K562 (cell line): ENCODE measurements at regions not wholly inside any gene's neighbourhood (a gene's known extent, or its start where the extent isn't known, plus 50 kb on each side); places are given as distances from the start of the nearest gene placed in this dataset.

Experiments used
- ATAC-seq: fragments of 200-7000 bp; cut with Tn5 transposase; 3 replicates; pipeline ENCODE4 v1.9.1; 2020; ENCODE audit warnings: moderate library complexity
- BruUV-seq: library from RNA; stranded (reverse); fragments of 400-500 nt; replicated peaks from 2 replicates; lab custom pipeline; 2021; lab: Mats Ljungman, UMichigan
- CTCF ChIA-PET: fragments of 300-600 bp; formaldehyde crosslinking; extraction: SDS; loops from one replicate; lab custom pipeline; 2021; ENCODE audit warnings: low intra/inter-chr PET ratio; lab: Yijun Ruan, JAX
- POLR2A ChIA-PET: fragments of 300-600, 350-650 bp; sonication (Branson Sonifier 250); formaldehyde crosslinking; extraction: SDS; loops from one replicate; lab custom pipeline; 2021; ENCODE audit warnings: antibody characterized with exemption, inconsistent platforms; lab: Yijun Ruan, JAX
- DNase-seq, 4 experiments: peaks; one replicate each; pipeline versions ENCODE4 v3.0.0 to v3.0.0-alpha.2; 2011 to 2018; ENCODE audit warnings: low spot score in 3 of 4, mixed read lengths in 3 of 4; ENCODE audit errors: extremely low read depth in 1 of 4
- FAIRE-seq: peaks from 2 replicates; lab custom pipeline; 2011; peaks lifted over from hg19 to GRCh38; lab: Jason Lieb, UNC
- H2AFZ ChIP-seq: 2 replicates; pipeline ENCODE4 v1.6.0; 2011; ENCODE audit warnings: low read depth, low read length, control low read depth, inconsistent platforms
- H3K27ac ChIP-seq: fragments of 200-600 bp; 3 replicates; pipeline ENCODE4 v1.8.0; 2011; ENCODE audit warnings: low read depth, mild to moderate bottlenecking, control low read depth, inconsistent platforms, low read length, moderate library complexity, mixed read lengths; ENCODE audit errors: extremely low read depth
- H3K27me3 ChIP-seq, 2 experiments: fragments of 300-600 bp in 1 of 2; 2 replicates in 1 of 2; 3 replicates in 1 of 2; pipeline versions ENCODE4 v1.6.0 to v1.8.0; 2011; ENCODE audit warnings: inconsistent platforms in 2 of 2, low read length in 2 of 2, mild to moderate bottlenecking in 1 of 2, mixed read lengths in 1 of 2, moderate library complexity in 1 of 2; ENCODE audit not compliant: control insufficient read depth in 2 of 2, insufficient read depth in 2 of 2
- H3K36me3 ChIP-seq: fragments of 300-600 bp; 3 replicates; pipeline ENCODE4 v1.8.0; 2011; ENCODE audit warnings: mild to moderate bottlenecking, low read length, inconsistent platforms; ENCODE audit not compliant: control insufficient read depth, insufficient read depth
- H3K4me1 ChIP-seq, 2 experiments: fragments of 200-600 bp in 1 of 2; replicated peaks in 1 of 2; 2 replicates in 1 of 2; 3 replicates in 1 of 2; pipeline versions ENCODE4 v1.5.1 to v1.8.0; 2011; ENCODE audit warnings: inconsistent platforms in 2 of 2, low read length in 2 of 2, mild to moderate bottlenecking in 1 of 2, mixed read lengths in 1 of 2, moderate library complexity in 1 of 2; ENCODE audit not compliant: control insufficient read depth in 2 of 2, insufficient read depth in 2 of 2
- H3K4me2 ChIP-seq: 2 replicates; pipeline ENCODE4 v1.6.1; 2011; ENCODE audit warnings: low read length, control low read depth, inconsistent platforms, mixed read lengths; ENCODE audit not compliant: insufficient read depth
- H3K4me3 ChIP-seq: fragments of 200-600 bp; sonication (generic), shearing (Covaris generic); 2 replicates; pipeline ENCODE4 v1.5.1; 2016; ENCODE audit warnings: control low read depth, inconsistent platforms
- H3K79me2 ChIP-seq: fragments of 200-600 bp; 3 replicates; pipeline ENCODE4 v1.8.0; 2011; ENCODE audit warnings: low read length, inconsistent platforms; ENCODE audit not compliant: control insufficient read depth, insufficient read depth
- H3K9ac ChIP-seq, 2 experiments: 2 replicates each; pipeline versions ENCODE4 v1.6.0 to v1.6.1; 2011; ENCODE audit warnings: low read depth in 2 of 2, low read length in 2 of 2, control low read depth in 1 of 2, inconsistent platforms in 1 of 2, mild to moderate bottlenecking in 1 of 2, mixed read lengths in 1 of 2; ENCODE audit not compliant: insufficient read depth in 1 of 2
- H3K9me1 ChIP-seq: one replicate; pipeline ENCODE4 v1.6.0; 2011; ENCODE audit warnings: inconsistent platforms, mild to moderate bottlenecking, low read length, moderate library complexity; ENCODE audit not compliant: control insufficient read depth, insufficient read depth
- H3K9me3 ChIP-seq: replicated peaks from 2 replicates; pipeline ENCODE4 v1.5.1; 2011; ENCODE audit warnings: low read depth, low read length, inconsistent platforms; ENCODE audit not compliant: control insufficient read depth, insufficient read depth
- H4K20me1 ChIP-seq: replicated peaks from 2 replicates; pipeline ENCODE4 v1.6.1; 2011; ENCODE audit warnings: low read length, inconsistent platforms, mixed read lengths; ENCODE audit not compliant: control insufficient read depth, insufficient read depth
- ATF7 ChIP-seq: fragments of 450-650 bp; IDR thresholded peaks from 2 replicates; pipeline ENCODE4 v1.7.1; 2014; ENCODE audit warnings: mild to moderate bottlenecking, moderate library complexity
- CREM ChIP-seq: IDR thresholded peaks from 2 replicates; pipeline ENCODE4 v1.6.1; 2014; ENCODE audit warnings: antibody characterized with exemption, low read depth
- DMBX1 ChIP-seq: fragments of 250-450 bp; sonication (Bioruptor Pico); IDR thresholded peaks from 2 replicates; pipeline ENCODE4 v1.8.0; 2022; ENCODE audit warnings: inconsistent platforms, mild to moderate bottlenecking, moderate library complexity, borderline replicate concordance
- FOXM1 ChIP-seq, 2 experiments: fragments of 450-650 bp in 1 of 2; sonication (generic) in 1 of 2; formaldehyde crosslinking in 1 of 2; IDR thresholded peaks; 2 replicates each; pipeline versions ENCODE4 v1.6.1 to v1.9.0; 2017 to 2022; ENCODE audit warnings: low read depth in 2 of 2, mild to moderate bottlenecking in 2 of 2, missing genetic modification reagents in 1 of 2, moderate library complexity in 1 of 2
- HDAC2 ChIP-seq: fragments of 450-650 bp; IDR thresholded peaks from 2 replicates; pipeline ENCODE4 v1.6.1; 2016; ENCODE audit warnings: mild to moderate bottlenecking
- MBD2 ChIP-seq: sonication (generic); IDR thresholded peaks from 2 replicates; pipeline ENCODE4 v1.6.1; 2016; ENCODE audit warnings: low read depth, borderline replicate concordance
- POLR2B ChIP-seq: fragments of 450-650 bp; IDR thresholded peaks from 2 replicates; pipeline ENCODE4 v1.6.1; 2018; ENCODE audit warnings: low read depth; ENCODE audit not compliant: partially characterized antibody
- SMARCB1 ChIP-seq: IDR thresholded peaks from 2 replicates; pipeline ENCODE4 v1.6.1; 2011; ENCODE audit warnings: improper control_type of control experiment, low read depth; ENCODE audit not compliant: insufficient read length
- TBL1XR1 ChIP-seq, 2 experiments: IDR thresholded peaks; 2 replicates each; pipeline ENCODE4 v1.6.1; 2012; ENCODE audit warnings: improper control_type of control experiment in 2 of 2, low read length in 2 of 2, mild to moderate bottlenecking in 1 of 2
- TFE3 ChIP-seq: fragments of 450-650 bp; formaldehyde crosslinking; IDR thresholded peaks from 2 replicates; pipeline ENCODE4 v1.4.0; 2020; ENCODE audit warnings: mild to moderate bottlenecking, mixed read lengths
- ZBTB5 ChIP-seq: fragments of 450-650 bp; IDR thresholded peaks from 2 replicates; pipeline ENCODE4 v1.6.1; 2017; ENCODE audit warnings: antibody characterized with exemption
- WGBS: fragments of 100-300 bp; shearing (Covaris generic); methylation state at CpG from one replicate; pipeline ENCODE4 v1.1.6; 2016; ENCODE audit warnings: low coverage, mixed read lengths; ENCODE audit not compliant: insufficient coverage; ENCODE audit errors: missing lambda C conversion rate; 5-methylcytosine and 5-hydroxymethylcytosine counted together
- in situ Hi-C: fragments of 300-500 bp; cut with MboI; formaldehyde crosslinking; loops from 4 replicates; pipeline ENCODE4 v1.15.0; 2018; ENCODE audit warnings: inconsistent platforms, mixed read lengths
- intact Hi-C: fragments of 100-400 bp; cut with micrococcal nuclease; formaldehyde crosslinking; loops from 2 replicates; pipeline ENCODE4 v1.14.2; 2022
- TF ChIP-seq, protein P1 (sequence below): fragments of 250-450 bp; sonication (Bioruptor Pico); IDR thresholded peaks from 2 replicates; pipeline ENCODE4 v1.8.0; 2021; ENCODE audit warnings: moderate library complexity, mild to moderate bottlenecking, inconsistent platforms
- TF ChIP-seq, protein P2 (sequence below): fragments of 450-650 bp; IDR thresholded peaks from 2 replicates; pipeline ENCODE4 v1.6.1; 2016; ENCODE audit warnings: missing biosample characterization, missing genetic modification characterization

DNA sequence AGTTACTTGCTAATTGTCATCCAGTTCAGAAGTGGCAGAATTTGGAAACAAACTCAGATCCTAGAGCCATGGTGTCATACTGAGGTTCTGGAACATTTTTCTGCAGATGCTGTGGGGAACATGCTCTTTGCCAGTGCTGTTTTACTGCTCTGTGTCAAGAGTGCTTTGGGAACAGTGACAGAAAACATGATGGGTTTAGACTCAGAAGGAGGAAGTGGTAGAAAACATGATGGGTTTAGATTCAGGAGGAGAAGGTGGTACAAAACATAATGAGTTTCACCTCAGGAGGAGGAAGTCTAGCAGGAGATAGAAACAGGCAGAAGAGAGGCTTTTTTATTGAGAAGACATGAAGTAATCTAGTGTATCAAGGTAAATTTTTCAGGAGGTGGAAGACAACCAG is 815.5 kb downstream of the DHX35 start (continued):
- no peak for TF ChIP-seq CREM
- no peak for TF ChIP-seq SMARCB1
- no peak for TF ChIP-seq ATF7
- TF ChIP-seq, protein P1, sequence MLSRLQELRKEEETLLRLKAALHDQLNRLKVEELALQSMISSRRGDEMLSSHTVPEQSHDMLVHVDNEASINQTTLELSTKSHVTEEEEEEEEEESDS (CRISPR knock-in tag): no peak
- TF ChIP-seq POLR2B: no peak
- no peak for TF ChIP-seq FOXM1 (IDR thresholded peaks at IDR 0.05; ENCODE audit: low read depth)
- TF ChIP-seq FOXM1 (CRISPR knock-in tag; IDR thresholded peaks at IDR 0.05; ENCODE audit: low read depth): no peak
- TF ChIP-seq MBD2: no peak
- TF ChIP-seq, all 486 proteins: peak for 0

DNA sequence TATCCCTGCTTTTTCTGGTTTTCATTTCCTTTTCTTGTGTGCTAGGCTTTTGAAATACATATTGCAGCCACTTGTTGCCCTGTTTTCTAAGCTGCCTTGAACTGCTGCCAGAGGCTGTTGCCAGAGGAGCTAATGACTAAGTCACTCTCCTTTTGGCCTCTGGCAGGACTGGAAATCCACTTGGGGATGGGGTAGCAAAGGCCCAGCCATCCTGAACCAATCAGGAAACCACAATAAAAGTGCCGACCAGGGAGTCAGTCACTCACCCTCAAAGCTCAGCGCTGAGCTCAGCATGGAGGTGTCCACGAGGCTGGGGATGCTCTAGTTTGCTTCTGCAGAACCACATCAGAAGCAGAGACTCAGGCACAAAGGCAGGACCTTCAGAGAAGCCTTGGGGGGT is 813.0 kb downstream of the DHX35 start:
- H3K9me3 ChIP-seq: no peaks in the 10 kb centered on the region; the same call in 1 of the 2 replicates
- H2AFZ ChIP-seq: no peak overlapping the region
- H4K20me1 ChIP-seq: no peaks in the 10 kb centered on the region
- BruUV-seq: no TSS peak
- H3K79me2 ChIP-seq: no peaks in the 10 kb centered on the region
- POLR2A ChIA-PET: no interaction called here
- WGBS: 0% methylated on average over 3 of the region's 3 CpGs
- H3K9ac ChIP-seq: no peak overlapping the region
- H3K9me1 ChIP-seq: no peaks in the 10 kb centered on the region
- intact Hi-C loops (no loop called here), in situ Hi-C loops (no loop called here)
- no peak for FAIRE-seq
- no peaks in the 10 kb centered on the region for H3K4me1 ChIP-seq
- no peak overlapping the region for H3K4me2 ChIP-seq
- DNase-seq: no peak
- no peaks in the 10 kb centered on the region for H3K27me3 ChIP-seq
- no peak for ATAC-seq
- no peak overlapping the region for H3K4me3 ChIP-seq
- no peak overlapping the region for H3K27ac ChIP-seq
- CTCF ChIA-PET: no interaction called here
- no peak for TF ChIP-seq HDAC2
- no peak for TF ChIP-seq TBL1XR1 (IDR thresholded peaks at IDR 0.05; ENCODE audit: low read length in 2 of 2)
- TF ChIP-seq, protein P2, sequence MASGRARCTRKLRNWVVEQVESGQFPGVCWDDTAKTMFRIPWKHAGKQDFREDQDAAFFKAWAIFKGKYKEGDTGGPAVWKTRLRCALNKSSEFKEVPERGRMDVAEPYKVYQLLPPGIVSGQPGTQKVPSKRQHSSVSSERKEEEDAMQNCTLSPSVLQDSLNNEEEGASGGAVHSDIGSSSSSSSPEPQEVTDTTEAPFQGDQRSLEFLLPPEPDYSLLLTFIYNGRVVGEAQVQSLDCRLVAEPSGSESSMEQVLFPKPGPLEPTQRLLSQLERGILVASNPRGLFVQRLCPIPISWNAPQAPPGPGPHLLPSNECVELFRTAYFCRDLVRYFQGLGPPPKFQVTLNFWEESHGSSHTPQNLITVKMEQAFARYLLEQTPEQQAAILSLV: no peak
- TF ChIP-seq DMBX1 (CRISPR knock-in tag): no peak
- TF ChIP-seq ZBTB5: no peak
- TF ChIP-seq TFE3 (CRISPR knock-in tag): no peak
- TF ChIP-seq, all 486 proteins: peak for 0
- no peaks in the 10 kb centered on the region for H3K36me3 ChIP-seq
